Endothelial cell of umbilical vein (primary cell): ENCODE measurements at regions not wholly inside any gene's neighbourhood (a gene's known extent, or its start where the extent isn't known, plus 50 kb on each side); places are given as distances from the start of the nearest gene placed in this dataset.

Experiments used
- CTCF ChIP-seq, 2 donors: IDR thresholded peaks; 1 replicate in 1 of 2; 2 replicates in 1 of 2; pipeline ENCODE4 v1.5.1; 2011; ENCODE audit warnings: low read length in 2 of 2, mild to moderate bottlenecking in 2 of 2, moderate library complexity in 2 of 2, control low read depth in 1 of 2, inconsistent platforms in 1 of 2, low read depth in 1 of 2; ENCODE audit not compliant: insufficient read depth in 1 of 2; ENCODE audit errors: extremely low read depth in 1 of 2
- EZH2 ChIP-seq: IDR thresholded peaks from 2 replicates; pipeline ENCODE4 v1.6.1; 2012; ENCODE audit warnings: borderline replicate concordance, low read depth, mild to moderate bottlenecking, moderate library complexity, low read length, inconsistent platforms; ENCODE audit not compliant: severe bottlenecking
- JUN ChIP-seq: IDR thresholded peaks from 2 replicates; pipeline ENCODE4 v1.6.1; 2011; ENCODE audit warnings: borderline replicate concordance, low read depth; ENCODE audit not compliant: insufficient read length, insufficient read depth

DNA sequence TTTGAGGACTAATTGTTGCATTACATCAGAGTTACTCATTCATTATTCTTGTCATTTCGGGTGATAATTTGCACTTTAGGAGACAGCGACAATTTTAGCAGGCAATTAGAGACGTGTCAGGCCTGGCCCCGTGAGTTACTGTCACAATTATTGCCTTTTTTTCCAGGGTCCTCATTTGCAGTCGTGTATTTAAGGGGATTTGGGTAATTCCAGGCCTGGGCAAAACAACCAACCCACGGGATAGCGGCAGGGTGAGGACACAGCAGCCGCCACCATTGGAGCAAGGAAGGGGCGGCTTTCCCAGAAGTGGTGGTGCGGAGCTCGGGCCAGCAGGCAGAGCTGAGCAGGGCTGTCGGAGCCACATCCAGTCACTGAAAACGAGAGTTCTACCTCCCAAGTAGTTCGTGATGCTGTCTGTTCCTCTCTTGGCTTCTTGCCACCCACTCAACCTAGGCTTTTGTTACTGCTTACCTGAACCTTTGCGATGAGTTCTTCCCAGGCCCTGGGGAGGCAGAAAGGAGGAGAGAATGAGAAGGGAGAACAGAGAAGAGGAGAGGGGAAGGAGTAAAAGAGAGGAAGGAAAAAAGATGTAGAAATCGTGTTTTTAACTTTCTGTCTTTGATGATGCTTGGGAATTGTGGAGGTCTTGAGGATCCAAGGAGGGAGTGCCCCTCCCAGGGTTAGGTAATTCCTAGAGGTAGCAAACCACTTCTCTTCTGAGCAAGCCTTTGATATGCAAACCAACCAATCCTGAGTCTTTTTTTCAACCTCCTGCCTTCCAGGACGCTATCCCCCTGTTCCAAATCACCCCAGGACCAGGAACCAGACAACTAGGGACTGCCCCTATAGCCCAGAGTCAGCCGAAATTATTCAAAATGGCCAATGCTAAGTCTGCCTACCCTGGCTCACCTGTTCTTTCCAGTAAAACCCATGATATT lies 236.1 kb downstream of the MIAT start:
- no peak for TF ChIP-seq EZH2
- no peak for TF ChIP-seq JUN
- TF ChIP-seq CTCF (IDR thresholded peaks at IDR 0.05; ENCODE audit: extremely low read depth in 1 of 2, insufficient read depth in 1 of 2, low read depth in 1 of 2, low read length in 2 of 2), result no peak
